Inferior parietal cortex (tissue), 1 donor: ENCODE measurements at regions not wholly inside any gene's neighbourhood (a gene's known extent, or its start where the extent isn't known, plus 50 kb on each side); places are given as distances from the start of the nearest gene placed in this dataset.

ENCODE experiments used
- DNase-seq: peaks from one replicate; pipeline ENCODE4 v3.0.0-alpha.2; 2016; ENCODE audit errors: extremely low spot score

DNA sequence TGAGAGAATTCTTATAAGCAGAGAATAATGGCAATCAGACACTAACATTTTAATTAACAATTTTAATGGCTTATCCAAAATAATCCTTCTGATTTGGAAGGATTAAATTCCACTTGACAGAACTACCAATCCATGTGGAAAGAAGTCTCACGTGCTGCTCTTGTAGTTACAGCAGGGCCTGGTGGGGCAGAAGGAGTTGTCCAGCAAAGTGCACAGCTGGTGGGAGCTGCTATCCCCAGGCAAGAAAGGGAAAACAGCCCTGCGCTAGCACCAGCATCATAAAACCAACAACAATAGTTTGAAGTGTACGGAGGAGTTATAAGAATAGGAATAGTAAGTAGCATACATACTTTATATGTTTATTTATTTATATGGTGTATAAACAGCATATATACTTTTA lies 127.4 kb upstream of the TRIM2 start:
- no peak for DNase-seq

DNA sequence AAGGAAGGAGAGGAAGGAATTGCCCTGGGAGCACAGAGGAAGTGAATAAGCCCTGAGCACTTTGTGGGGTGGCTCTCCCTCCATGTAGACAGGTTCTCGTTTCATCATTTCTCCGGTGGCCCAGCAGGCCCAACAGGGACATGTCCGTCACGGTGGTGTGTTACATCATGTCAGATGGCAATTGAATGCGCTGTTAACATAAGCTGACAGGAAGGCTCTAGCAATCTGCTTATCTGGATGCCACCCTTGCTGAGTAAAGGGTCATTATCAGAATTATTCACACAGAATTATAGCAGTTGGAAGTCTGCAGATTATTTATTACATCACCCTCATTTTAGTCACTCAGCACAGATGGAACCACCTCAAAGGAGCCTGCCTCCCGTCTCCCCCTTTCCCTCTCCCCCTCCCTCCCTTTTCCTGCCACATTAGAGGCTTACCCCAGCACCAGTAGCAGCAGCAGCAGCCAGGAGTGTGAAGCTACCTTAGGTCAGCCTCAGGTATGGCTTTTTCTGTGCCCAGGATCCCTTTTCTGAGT lies 124.3 kb upstream of the TRIM2 start:
- DNase-seq, result no peak

- no peak for DNase-seq
These were observed 123.2 kb upstream of the TRIM2 start for GRCh38 chr4:153081006-153081580.

DNA sequence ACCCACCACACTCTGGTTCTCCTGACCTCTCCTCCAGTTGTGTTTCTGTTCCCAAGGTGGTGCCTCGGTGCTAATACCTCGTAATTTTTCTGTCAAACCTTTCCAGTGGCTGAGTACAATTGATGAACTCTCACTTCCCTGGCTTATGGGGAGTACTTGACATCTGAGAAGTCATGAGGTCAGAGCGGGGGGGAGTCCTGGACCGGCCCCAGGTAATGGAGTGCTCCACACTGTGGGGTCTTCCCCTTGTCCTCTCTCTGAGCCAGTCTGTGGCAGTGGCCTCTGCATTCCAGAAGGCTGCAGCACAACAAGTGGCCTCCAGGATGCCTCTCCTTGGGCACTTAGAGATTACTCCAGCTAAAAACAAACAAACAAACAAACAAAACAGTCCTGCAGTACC lies 122.5 kb upstream of the TRIM2 start:
- no peak for DNase-seq

- DNase-seq, result no peak
These were observed 121.6 kb upstream of the TRIM2 start for GRCh38 chr4:153082322-153083301.

- peak; percentile 93 for DNase-seq
These were observed 120.7 kb upstream of the TRIM2 start for GRCh38 chr4:153083447-153083947.

- no peak for DNase-seq
These were observed 119.8 kb upstream of the TRIM2 start for GRCh38 chr4:153084224-153084979.

GRCh38 chr4:153084980-153085630 lies 119.1 kb upstream of the TRIM2 start:
- peak; percentile 88 for DNase-seq

GRCh38 chr4:153087671-153088194 lies 116.5 kb upstream of the TRIM2 start:
- DNase-seq, result peak; percentile 67

DNA sequence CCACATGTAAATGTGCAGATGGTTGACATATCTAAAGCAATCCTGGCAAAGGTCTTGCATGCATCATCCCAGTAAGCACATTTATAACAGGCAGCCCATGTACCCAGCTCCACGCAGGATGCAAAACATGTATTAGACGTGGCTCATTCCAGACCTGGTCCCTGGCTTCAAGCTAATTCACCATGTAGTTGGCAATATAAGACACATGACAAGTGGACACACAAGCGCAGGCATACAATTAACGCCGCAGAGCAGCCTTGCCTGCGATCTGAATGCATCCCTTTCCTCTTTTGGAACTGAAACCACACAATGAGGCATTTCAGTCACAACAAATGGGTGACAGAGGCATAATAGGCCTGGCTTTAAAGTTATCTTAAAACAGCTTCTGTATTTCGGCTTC lies 114.5 kb upstream of the TRIM2 start:
- peak; percentile 62 for DNase-seq

DNA sequence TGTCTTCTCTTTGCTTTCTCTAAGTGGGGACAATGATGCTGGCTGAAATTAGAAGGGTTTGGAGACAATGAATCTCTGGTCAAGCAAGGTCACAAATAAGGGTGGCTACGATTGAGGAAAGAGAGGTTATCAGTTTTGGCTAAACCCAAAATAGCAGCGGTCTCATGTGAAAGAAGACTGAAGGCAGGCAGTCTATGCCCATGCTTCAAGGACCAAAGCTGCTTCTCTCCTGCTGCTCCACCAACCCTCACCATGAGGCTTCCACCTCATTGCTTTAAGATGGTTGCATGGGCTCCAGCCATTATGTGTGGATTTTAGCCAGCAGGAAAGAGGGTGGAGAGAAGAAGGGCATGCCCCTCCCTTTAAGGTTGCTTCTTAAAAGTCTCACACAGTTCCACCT lies 114.1 kb upstream of the TRIM2 start:
- DNase-seq, result no peak

DNA sequence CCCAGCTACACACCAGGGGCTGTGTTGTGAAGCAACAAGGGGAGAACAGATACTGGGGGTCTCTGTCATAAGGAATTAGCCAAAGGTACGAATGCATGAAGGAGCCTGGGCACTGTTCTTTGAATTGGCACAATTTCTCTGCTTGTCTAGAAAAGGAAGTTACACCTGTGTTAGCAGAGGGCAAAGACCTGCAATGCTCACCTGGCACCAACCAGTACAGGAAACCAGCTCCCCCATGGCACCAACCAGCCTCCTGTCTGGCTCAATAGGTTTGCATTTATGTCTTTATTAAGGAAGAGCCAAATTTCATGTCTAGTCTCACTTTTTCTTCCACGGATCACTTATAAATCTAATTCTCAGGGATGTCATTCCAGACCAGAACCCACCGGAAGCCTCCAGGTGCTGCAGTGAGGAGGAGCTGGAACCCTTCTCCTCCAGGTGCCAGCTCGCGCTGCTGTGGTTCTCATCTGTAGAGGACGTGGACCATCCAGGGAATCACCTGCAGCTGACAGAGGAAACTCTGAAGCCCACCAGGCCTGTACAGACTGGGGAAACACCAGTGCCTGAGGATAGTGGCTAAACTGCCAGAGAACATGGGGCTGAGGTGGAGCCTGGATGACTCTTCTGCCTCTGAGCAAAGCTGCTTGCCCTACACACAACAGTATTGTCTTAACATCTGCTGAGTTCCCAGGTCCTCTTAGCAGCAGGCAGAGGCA lies 113.4 kb upstream of the TRIM2 start:
- DNase-seq, result no peak

- no peak for DNase-seq
These were observed 110.8 kb upstream of the TRIM2 start for GRCh38 chr4:153093396-153093795.

DNA sequence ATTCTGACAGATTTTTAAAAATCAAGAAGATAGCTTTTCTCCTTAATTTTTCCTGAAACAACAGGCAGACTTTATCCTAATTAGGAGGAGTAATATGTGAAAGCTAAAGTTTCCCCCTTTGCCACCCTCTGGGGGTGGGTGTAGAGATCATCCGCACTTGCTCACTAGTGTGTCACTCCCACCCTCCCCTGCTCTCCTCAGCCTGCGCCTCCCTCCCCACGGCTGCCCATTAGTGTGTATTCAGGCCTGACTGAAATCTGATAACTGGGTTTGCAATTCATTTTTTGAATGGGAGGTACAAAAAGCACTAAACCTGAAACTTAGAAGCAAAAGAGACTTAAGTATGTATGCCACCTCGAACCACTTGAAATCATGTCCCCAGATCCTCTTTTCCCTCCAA lies 110.4 kb upstream of the TRIM2 start:
- DNase-seq, result no peak

GRCh38 chr4:153094435-153094834 lies 109.8 kb upstream of the TRIM2 start:
- no peak for DNase-seq

DNA sequence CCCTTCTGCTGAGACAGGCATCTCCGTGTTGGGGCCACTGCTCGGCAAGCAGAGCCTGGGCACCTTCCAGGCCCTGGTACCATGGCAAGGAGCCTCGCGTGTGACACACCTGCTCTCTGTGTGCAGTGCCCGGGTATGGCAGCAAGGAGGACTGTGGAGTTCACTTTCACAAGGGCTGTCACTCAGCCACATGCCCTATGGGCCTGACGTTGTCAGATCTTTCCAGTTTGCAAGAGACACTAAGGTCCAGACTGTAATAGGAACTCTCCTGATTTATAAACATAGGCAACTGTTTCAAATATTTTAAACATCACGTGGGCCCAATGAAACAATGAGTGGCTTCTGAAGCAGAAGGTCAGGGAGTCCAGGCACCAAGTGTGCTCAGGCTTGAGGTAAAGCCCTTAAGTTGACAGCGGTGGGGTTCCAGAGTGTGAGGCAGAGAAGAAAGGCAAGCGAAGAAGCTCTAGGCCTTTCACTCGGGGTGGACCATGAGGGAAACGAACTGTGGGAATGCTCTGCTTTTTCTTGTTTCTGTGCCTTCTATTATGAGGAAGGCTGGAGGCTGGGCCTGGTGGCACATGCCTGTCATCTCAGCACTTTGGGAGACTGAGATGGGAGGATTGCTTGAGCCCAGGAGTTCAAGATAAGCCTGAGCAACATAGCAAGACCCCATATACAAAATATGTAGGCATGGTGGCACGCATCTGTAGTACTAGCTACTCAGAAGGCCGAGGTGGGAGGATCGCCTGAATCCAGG lies 108.6 kb upstream of the TRIM2 start:
- DNase-seq, result no peak

GRCh38 chr4:153096344-153096743 lies 107.9 kb upstream of the TRIM2 start:
- DNase-seq, result no peak

GRCh38 chr4:153098427-153098826 lies 105.8 kb upstream of the TRIM2 start:
- no peak for DNase-seq

DNA sequence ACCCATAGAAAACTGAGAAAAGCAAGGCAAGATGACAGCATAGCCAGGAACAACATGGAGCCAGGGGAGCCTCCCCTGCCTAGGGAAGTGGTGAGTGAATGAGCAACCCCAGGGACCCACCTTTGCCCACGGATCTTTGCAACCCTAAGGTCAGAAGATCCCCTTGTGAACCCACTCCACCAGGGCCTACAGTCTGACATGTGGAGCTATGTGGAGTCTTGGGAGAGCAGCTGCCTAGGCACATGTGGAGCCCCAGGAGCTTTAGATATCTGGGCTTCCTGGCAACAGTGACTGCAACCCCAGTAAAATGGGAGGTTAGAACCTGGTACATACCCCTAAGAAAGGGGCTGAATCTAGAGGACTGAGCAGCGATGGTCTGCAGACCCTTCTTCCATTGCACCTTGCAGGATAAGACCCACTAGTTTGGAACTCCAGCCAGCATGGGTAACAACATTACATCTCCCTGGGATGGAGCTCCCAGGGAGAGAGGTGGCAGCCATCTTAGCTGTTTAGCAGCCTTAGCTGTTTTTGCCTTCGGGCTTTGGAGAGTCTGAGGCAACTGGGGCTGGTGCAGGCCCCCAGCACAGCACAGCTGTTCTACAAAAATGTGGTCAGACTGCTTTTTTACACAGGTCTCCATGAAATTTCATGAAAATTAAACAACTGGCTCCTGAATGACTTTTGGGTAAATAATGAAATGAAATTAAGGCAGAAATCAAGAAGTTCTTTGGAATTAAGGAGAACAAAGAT lies 104.7 kb upstream of the TRIM2 start:
- DNase-seq, result no peak
